HCT116 (cell line): ENCODE measurements at regions not wholly inside any gene's neighbourhood (a gene's known extent, or its start where the extent isn't known, plus 50 kb on each side); places are given as distances from the start of the nearest gene placed in this dataset.

ENCODE experiments used
- ATAC-seq: fragments of 200-7000 bp; cut with Tn5 transposase; 2 replicates; pipeline ENCODE4 v1.9.1; 2020; ENCODE audit warnings: mild to moderate bottlenecking, moderate library complexity
- BruUV-seq: library from RNA; stranded (reverse); fragments of 400-500 nt; replicated peaks from 2 replicates; lab custom pipeline; 2021; lab: Mats Ljungman, UMichigan
- CTCF ChIA-PET: fragments of 300-600 bp; sonication (Branson Sonifier 250); formaldehyde crosslinking; loops from one replicate; lab custom pipeline; 2021; ENCODE audit warnings: antibody characterized with exemption; lab: Charles Lee
- POLR2A ChIA-PET: fragments of 300-600, 350-600 bp; sonication (Branson Sonifier 250); formaldehyde crosslinking; loops from one replicate; lab custom pipeline; 2021; ENCODE audit warnings: antibody characterized with exemption; lab: Charles Lee
- RAD21 ChIA-PET, 2 experiments: fragments of 300-600 bp; sonication (Branson Sonifier 250); formaldehyde crosslinking; loops; one replicate each; lab custom pipeline; 2023; ENCODE audit warnings: low total read pairs in 2 of 2; ENCODE audit not compliant: uncharacterized antibody in 2 of 2, unreplicated experiment in 2 of 2, low non-redundant PET in 1 of 2; lab: Charles Lee
- DNase-seq: peaks from one replicate; pipeline ENCODE4 v3.0.0-alpha.2; 2010; ENCODE audit warnings: low read depth, low spot score
- H2AFZ ChIP-seq: fragments of 200-600 bp; shearing (Covaris generic), sonication (generic); 2 replicates; pipeline ENCODE4 v1.6.1; 2017; ENCODE audit warnings: low read depth, mixed run types, mixed read lengths, antibody characterized with exemption, low read length; ENCODE audit not compliant: poor library complexity, severe bottlenecking
- H3K27ac ChIP-seq: 2 replicates; pipeline ENCODE4 v1.5.1; 2012; ENCODE audit warnings: low read depth, low read length
- H3K27me3 ChIP-seq: fragments of 200-600 bp; sonication (generic); 2 replicates; pipeline ENCODE4 v1.6.1; 2016; ENCODE audit warnings: mixed run types, low read length, mixed read lengths; ENCODE audit not compliant: insufficient read depth
- H3K36me3 ChIP-seq, 2 experiments: fragments of 200-500 bp in 1 of 2; fragments of 200-600 bp in 1 of 2; sonication (Bioruptor generic) in 1 of 2; sonication (generic) in 1 of 2; 2 replicates each; pipeline versions ENCODE4 v1.5.1 to v1.6.1; 2014 to 2016; ENCODE audit warnings: low read length in 2 of 2, inconsistent platforms in 1 of 2, mixed read lengths in 1 of 2, mixed run types in 1 of 2; ENCODE audit not compliant: insufficient read depth in 2 of 2, control insufficient read depth in 1 of 2
- H3K4me1 ChIP-seq, 2 experiments: fragments of 200-600 bp in 1 of 2; sonication (generic) in 1 of 2; 2 replicates each; pipeline versions ENCODE4 v1.5.1 to v1.6.1; 2012 to 2017; ENCODE audit warnings: low read length in 2 of 2, inconsistent platforms in 1 of 2, mild to moderate bottlenecking in 1 of 2, mixed read lengths in 1 of 2, mixed run types in 1 of 2, moderate library complexity in 1 of 2; ENCODE audit not compliant: insufficient read depth in 2 of 2, control insufficient read depth in 1 of 2
- H3K4me2 ChIP-seq: fragments of 200-600 bp; sonication (generic); 2 replicates; pipeline ENCODE4 v1.6.1; 2017; ENCODE audit warnings: mixed run types, low read length, mixed read lengths
- H3K4me3 ChIP-seq, 2 experiments: fragments of 200-600 bp in 1 of 2; sonication (generic) in 1 of 2; replicated peaks in 1 of 2; 2 replicates each; pipeline ENCODE4 v1.5.1; 2011 to 2016; ENCODE audit warnings: low read length in 2 of 2, control low read depth in 1 of 2, low read depth in 1 of 2, mild to moderate bottlenecking in 1 of 2, mixed read lengths in 1 of 2, mixed run types in 1 of 2
- H3K79me2 ChIP-seq: fragments of 200-600 bp; sonication (generic); 2 replicates; pipeline ENCODE4 v1.6.1; 2017; ENCODE audit warnings: mild to moderate bottlenecking, mixed run types, low read length, moderate library complexity, mixed read lengths; ENCODE audit not compliant: insufficient read depth
- H3K9ac ChIP-seq: fragments of 200-600 bp; sonication (generic); 2 replicates; pipeline ENCODE4 v1.6.1; 2016; ENCODE audit warnings: low read length, mixed read lengths
- H3K9me2 ChIP-seq: fragments of 200-600 bp; sonication (generic), shearing (Covaris generic); 2 replicates; pipeline ENCODE4 v1.6.1; 2017; ENCODE audit warnings: mixed run types, mild to moderate bottlenecking, moderate library complexity; ENCODE audit not compliant: insufficient read depth
- H3K9me3 ChIP-seq, 2 experiments: fragments of 200-500 bp in 1 of 2; fragments of 200-600 bp in 1 of 2; sonication (Bioruptor generic) in 1 of 2; sonication (generic) in 1 of 2; 2 replicates each; pipeline ENCODE4 v1.6.1; 2014 to 2017; ENCODE audit warnings: low read length in 2 of 2, mixed read lengths in 2 of 2, inconsistent platforms in 1 of 2, low read depth in 1 of 2, mild to moderate bottlenecking in 1 of 2, mixed run types in 1 of 2, moderate library complexity in 1 of 2; ENCODE audit not compliant: control insufficient read depth in 1 of 2, insufficient read depth in 1 of 2
- H4K20me1 ChIP-seq: fragments of 200-600 bp; sonication (generic), shearing (Covaris generic); 2 replicates; pipeline ENCODE4 v1.6.1; 2017; ENCODE audit warnings: mixed run types, mild to moderate bottlenecking, moderate library complexity; ENCODE audit not compliant: insufficient read depth
- CEBPB ChIP-seq: IDR thresholded peaks from 2 replicates; pipeline ENCODE4 v1.6.1; 2012; ENCODE audit warnings: low read depth
- EGR1 ChIP-seq: IDR thresholded peaks from 2 replicates; pipeline ENCODE4 v1.6.1; 2012; ENCODE audit warnings: low read depth
- ELF1 ChIP-seq: IDR thresholded peaks from 2 replicates; pipeline ENCODE4 v1.6.1; 2012; ENCODE audit warnings: low read depth, borderline replicate concordance
- EZH2 ChIP-seq: fragments of 200-600 bp; sonication (generic); IDR thresholded peaks from 2 replicates; pipeline ENCODE4 v1.6.1; 2017; ENCODE audit warnings: antibody characterized with exemption, mixed run types
- FOSL1 ChIP-seq: IDR thresholded peaks from 2 replicates; pipeline ENCODE4 v1.6.1; 2012; ENCODE audit warnings: low read depth
- JUND ChIP-seq: IDR thresholded peaks from 2 replicates; pipeline ENCODE4 v1.6.1; 2012
- POLR2A ChIP-seq: IDR thresholded peaks from 2 replicates; pipeline ENCODE4 v1.7.0; 2011; ENCODE audit warnings: borderline replicate concordance; ENCODE audit not compliant: insufficient read depth, insufficient read length; ENCODE audit errors: extremely low read depth
- POLR2AphosphoS5 ChIP-seq: IDR thresholded peaks from 2 replicates; pipeline ENCODE4 v1.6.1; 2011; ENCODE audit warnings: mild to moderate bottlenecking, low read depth, low read length, moderate library complexity
- RAD21 ChIP-seq: IDR thresholded peaks from 2 replicates; pipeline ENCODE4 v1.6.1; 2012; ENCODE audit warnings: low read depth, mild to moderate bottlenecking
- SP1 ChIP-seq: IDR thresholded peaks from 2 replicates; pipeline ENCODE4 v1.6.1; 2012; ENCODE audit warnings: low read depth
- SRF ChIP-seq: IDR thresholded peaks from 2 replicates; pipeline ENCODE4 v1.6.1; 2012; ENCODE audit warnings: low read depth
- TCF7L2 ChIP-seq: IDR thresholded peaks from 2 replicates; pipeline ENCODE4 v1.7.0; 2011; ENCODE audit warnings: borderline replicate concordance, inconsistent platforms; ENCODE audit not compliant: insufficient read depth, insufficient read length; ENCODE audit errors: extremely low read depth
- YY1 ChIP-seq: IDR thresholded peaks from 2 replicates; pipeline ENCODE4 v1.6.1; 2011; ENCODE audit warnings: low read length, low read depth, moderate library complexity, mild to moderate bottlenecking; ENCODE audit not compliant: insufficient replicate concordance; ENCODE audit errors: extremely low read depth
- ZFX ChIP-seq: fragments of 450-650 bp; IDR thresholded peaks from 2 replicates; pipeline ENCODE4 v1.6.1; 2017
- intact Hi-C: fragments of 100-400 bp; cut with micrococcal nuclease; formaldehyde crosslinking; loops from 2 replicates; pipeline ENCODE4 v1.10.0; 2022
- TF ChIP-seq, protein P1 (sequence below): IDR thresholded peaks from 2 replicates; pipeline ENCODE4 v1.6.1; 2011; ENCODE audit warnings: mild to moderate bottlenecking, low read length, moderate library complexity; ENCODE audit not compliant: insufficient replicate concordance; ENCODE audit errors: extremely low read depth
- TF ChIP-seq, protein P2 (sequence below): IDR thresholded peaks from 2 replicates; pipeline ENCODE4 v1.6.1; 2012
- TF ChIP-seq, protein P3 (sequence below): IDR thresholded peaks from 2 replicates; pipeline ENCODE4 v1.6.1; 2012; ENCODE audit warnings: low read depth

DNA sequence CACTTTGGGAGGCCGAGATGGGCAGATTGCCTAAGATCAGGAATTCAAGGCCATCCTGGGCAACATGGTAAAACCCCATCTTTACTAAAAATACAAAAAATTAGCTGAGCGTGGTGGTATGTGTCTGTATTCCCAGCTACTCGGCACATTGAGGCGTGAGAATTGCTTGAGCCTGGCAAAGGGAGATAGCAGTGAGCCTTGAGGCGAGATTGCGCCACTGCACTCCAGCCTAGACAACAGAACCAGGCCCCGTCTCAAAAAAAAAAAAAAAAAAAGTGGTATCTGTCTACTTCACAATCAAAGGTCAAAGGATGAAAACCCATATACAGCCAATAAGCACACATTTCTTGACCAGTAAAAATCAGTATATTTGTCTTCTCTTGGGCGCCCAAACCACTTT is 728.5 kb upstream of the ADAMTS16 start:
- DNase-seq: no peak
- BruUV-seq: no TSS peak
- Histone ChIP-seq H4K20me1 (no peaks in the 10 kb centered on the region), H3K36me3 (no peaks in the 10 kb centered on the region), H2AFZ (no peak overlapping the region), H3K9me2 (no peaks in the 10 kb centered on the region), H3K4me1 (no peaks in the 10 kb centered on the region), H3K79me2 (no peaks in the 10 kb centered on the region), H3K27ac (no peak overlapping the region), H3K4me2 (no peak overlapping the region), H3K9me3 (peaks cover 12 to 32% of the 10 kb centered on the region in 2 experiments; a peak in 2 of 4 replicates), H3K4me3 (no peak overlapping the region), H3K27me3 (no peaks in the 10 kb centered on the region), H3K9ac (no peak overlapping the region)
- intact Hi-C loops: no loop called here
- CTCF ChIA-PET: no interaction called here
- RAD21 ChIA-PET: no interaction called here
- ATAC-seq: no peak
- TF ChIP-seq POLR2A: no peak
- TF ChIP-seq CEBPB: no peak
- no peak for TF ChIP-seq ZFX
- no peak for TF ChIP-seq JUND
- TF ChIP-seq EGR1: no peak
- TF ChIP-seq, protein P1, sequence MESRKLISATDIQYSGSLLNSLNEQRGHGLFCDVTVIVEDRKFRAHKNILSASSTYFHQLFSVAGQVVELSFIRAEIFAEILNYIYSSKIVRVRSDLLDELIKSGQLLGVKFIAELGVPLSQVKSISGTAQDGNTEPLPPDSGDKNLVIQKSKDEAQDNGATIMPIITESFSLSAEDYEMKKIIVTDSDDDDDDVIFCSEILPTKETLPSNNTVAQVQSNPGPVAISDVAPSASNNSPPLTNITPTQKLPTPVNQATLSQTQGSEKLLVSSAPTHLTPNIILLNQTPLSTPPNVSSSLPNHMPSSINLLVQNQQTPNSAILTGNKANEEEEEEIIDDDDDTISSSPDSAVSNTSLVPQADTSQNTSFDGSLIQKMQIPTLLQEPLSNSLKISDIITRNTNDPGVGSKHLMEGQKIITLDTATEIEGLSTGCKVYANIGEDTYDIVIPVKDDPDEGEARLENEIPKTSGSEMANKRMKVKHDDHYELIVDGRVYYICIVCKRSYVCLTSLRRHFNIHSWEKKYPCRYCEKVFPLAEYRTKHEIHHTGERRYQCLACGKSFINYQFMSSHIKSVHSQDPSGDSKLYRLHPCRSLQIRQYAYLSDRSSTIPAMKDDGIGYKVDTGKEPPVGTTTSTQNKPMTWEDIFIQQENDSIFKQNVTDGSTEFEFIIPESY: no peak
- no peak for TF ChIP-seq SP1
- no peak for TF ChIP-seq POLR2AphosphoS5
- no peak for TF ChIP-seq EZH2
- no peak for TF ChIP-seq ELF1
- TF ChIP-seq, protein P2, sequence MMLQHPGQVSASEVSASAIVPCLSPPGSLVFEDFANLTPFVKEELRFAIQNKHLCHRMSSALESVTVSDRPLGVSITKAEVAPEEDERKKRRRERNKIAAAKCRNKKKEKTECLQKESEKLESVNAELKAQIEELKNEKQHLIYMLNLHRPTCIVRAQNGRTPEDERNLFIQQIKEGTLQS: no peak
- TF ChIP-seq YY1: no peak
- no peak for TF ChIP-seq FOSL1
- no peak for TF ChIP-seq SRF
- no peak for TF ChIP-seq RAD21
- no peak for TF ChIP-seq TCF7L2
- TF ChIP-seq, protein P3, sequence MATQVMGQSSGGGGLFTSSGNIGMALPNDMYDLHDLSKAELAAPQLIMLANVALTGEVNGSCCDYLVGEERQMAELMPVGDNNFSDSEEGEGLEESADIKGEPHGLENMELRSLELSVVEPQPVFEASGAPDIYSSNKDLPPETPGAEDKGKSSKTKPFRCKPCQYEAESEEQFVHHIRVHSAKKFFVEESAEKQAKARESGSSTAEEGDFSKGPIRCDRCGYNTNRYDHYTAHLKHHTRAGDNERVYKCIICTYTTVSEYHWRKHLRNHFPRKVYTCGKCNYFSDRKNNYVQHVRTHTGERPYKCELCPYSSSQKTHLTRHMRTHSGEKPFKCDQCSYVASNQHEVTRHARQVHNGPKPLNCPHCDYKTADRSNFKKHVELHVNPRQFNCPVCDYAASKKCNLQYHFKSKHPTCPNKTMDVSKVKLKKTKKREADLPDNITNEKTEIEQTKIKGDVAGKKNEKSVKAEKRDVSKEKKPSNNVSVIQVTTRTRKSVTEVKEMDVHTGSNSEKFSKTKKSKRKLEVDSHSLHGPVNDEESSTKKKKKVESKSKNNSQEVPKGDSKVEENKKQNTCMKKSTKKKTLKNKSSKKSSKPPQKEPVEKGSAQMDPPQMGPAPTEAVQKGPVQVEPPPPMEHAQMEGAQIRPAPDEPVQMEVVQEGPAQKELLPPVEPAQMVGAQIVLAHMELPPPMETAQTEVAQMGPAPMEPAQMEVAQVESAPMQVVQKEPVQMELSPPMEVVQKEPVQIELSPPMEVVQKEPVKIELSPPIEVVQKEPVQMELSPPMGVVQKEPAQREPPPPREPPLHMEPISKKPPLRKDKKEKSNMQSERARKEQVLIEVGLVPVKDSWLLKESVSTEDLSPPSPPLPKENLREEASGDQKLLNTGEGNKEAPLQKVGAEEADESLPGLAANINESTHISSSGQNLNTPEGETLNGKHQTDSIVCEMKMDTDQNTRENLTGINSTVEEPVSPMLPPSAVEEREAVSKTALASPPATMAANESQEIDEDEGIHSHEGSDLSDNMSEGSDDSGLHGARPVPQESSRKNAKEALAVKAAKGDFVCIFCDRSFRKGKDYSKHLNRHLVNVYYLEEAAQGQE: no peak
- POLR2A ChIA-PET: no interaction called here
